ENCODE measurements at regions not wholly inside any gene's neighbourhood (a gene's known extent, or its start where the extent isn't known, plus 50 kb on each side); places are given as distances from the start of the nearest gene placed in this dataset.

GRCh38 chr18:66662632-66663031 lies 58.7 kb upstream of the CDH19 start:
- no peaks in the 10 kb centered on the region for H3K36me3 Mint-ChIP-seq (ENCODE audit: insufficient read depth in 1 of 3, low read depth in 3 of 3)
- Histone ChIP-seq H2AK5ac (ENCODE audit: insufficient read length, low read length) (no peak overlapping the region), H3K9ac (ENCODE audit: extremely low read depth, insufficient read length, low read length) (no peak overlapping the region), H3K4me1 (ENCODE audit: insufficient read depth, low read length) (no peaks in the 10 kb centered on the region; the same call in 1 of the 2 replicates), H3K79me2 (ENCODE audit: insufficient read depth, low read length) (no peaks in the 10 kb centered on the region), H2BK5ac (ENCODE audit: insufficient read length, low read length) (no peak overlapping the region), H2BK12ac (ENCODE audit: insufficient read length, low read depth, low read length) (no peak overlapping the region), H3K4ac (ENCODE audit: low read depth, low read length) (no peak overlapping the region), H2AFZ (ENCODE audit: low read length) (no peak overlapping the region), H3T11ph (ENCODE audit: low read length) (no peak overlapping the region), H3K23me2 (ENCODE audit: insufficient read length, low read depth, low read length, poor library complexity, severe bottlenecking) (no peaks in the 10 kb centered on the region), H3K9me3 (ENCODE audit: control insufficient read depth, low read depth, low read length) (no peaks in the 10 kb centered on the region), H2BK15ac (ENCODE audit: low read depth, low read length) (no peak overlapping the region), H4K5ac (ENCODE audit: insufficient read length, low read depth, low read length) (no peak overlapping the region), H3K23ac (ENCODE audit: insufficient read length, low read depth, low read length) (no peak overlapping the region), H3K27ac (ENCODE audit: insufficient read length, low read depth, low read length) (no peak overlapping the region), H4K20me1 (ENCODE audit: control insufficient read depth, insufficient read depth, insufficient read length) (no peaks in the 10 kb centered on the region), H3K14ac (ENCODE audit: insufficient read depth, low read length) (no peak overlapping the region), H4K8ac (replicated peaks; ENCODE audit: insufficient read length, low read depth, low read length) (no peak overlapping the region), H4K91ac (ENCODE audit: insufficient read length, low read depth, low read length) (no peak overlapping the region), H2BK120ac (ENCODE audit: low read depth, low read length, poor library complexity, severe bottlenecking) (no peak overlapping the region), H3K79me1 (ENCODE audit: insufficient read depth, low read depth, low read length, poor library complexity, severe bottlenecking) (no peaks in the 10 kb centered on the region), H3K4me2 (ENCODE audit: insufficient read depth, insufficient read length, low read length) (no peak overlapping the region), H3K27me3 (ENCODE audit: insufficient read depth, low read length) (no peaks in the 10 kb centered on the region), H3K56ac (ENCODE audit: insufficient read length, low read depth, low read length) (no peak overlapping the region), H2BK20ac (ENCODE audit: low read depth, low read length, poor library complexity, severe bottlenecking) (no peak overlapping the region), H3K18ac (ENCODE audit: insufficient read length, low read depth, low read length) (no peak overlapping the region)
- no peak for DNase-seq
- peaks cover 7 to 34% of the 10 kb centered on the region in 2 experiments for H3K4me1 Mint-ChIP-seq
- no peaks in the 10 kb centered on the region for H3K9me3 Mint-ChIP-seq
- H3K27ac Mint-ChIP-seq = no peak overlapping the region
- no CpG with 5 or more reads among the region's 4 CpGs for WGBS (ENCODE audit: extremely low coverage, insufficient read length, low lambda C conversion rate)
- H3K27me3 Mint-ChIP-seq (ENCODE audit: low read depth) = no peaks in the 10 kb centered on the region
- TF ChIP-seq CTCF (conservative IDR thresholded peaks at IDR 0.05) = no peak
- no peak overlapping the region for H3K4me3 Mint-ChIP-seq
